Keratinocyte (primary cell): ENCODE measurements at regions not wholly inside any gene's neighbourhood (a gene's known extent, or its start where the extent isn't known, plus 50 kb on each side); places are given as distances from the start of the nearest gene placed in this dataset.

ENCODE experiments used
- CTCF ChIP-seq, 3 experiments: IDR thresholded peaks in 1 of 3; conservative IDR thresholded peaks in 1 of 3; optimal IDR thresholded peaks in 1 of 3; 2 replicates in 2 of 3; 3 replicates in 1 of 3; pipeline versions ENCODE3 to v1.5.1; 2011; ENCODE audit warnings: low read length in 3 of 3, mild to moderate bottlenecking in 3 of 3, moderate library complexity in 2 of 3, control low read depth in 1 of 3, inconsistent platforms in 1 of 3; ENCODE audit not compliant: insufficient read depth in 2 of 3; ENCODE audit errors: extremely low read depth in 1 of 3
- EZH2 ChIP-seq: IDR thresholded peaks from one replicate; pipeline ENCODE4 v1.6.1; 2012; ENCODE audit warnings: inconsistent platforms, mild to moderate bottlenecking, low read length, moderate library complexity

DNA sequence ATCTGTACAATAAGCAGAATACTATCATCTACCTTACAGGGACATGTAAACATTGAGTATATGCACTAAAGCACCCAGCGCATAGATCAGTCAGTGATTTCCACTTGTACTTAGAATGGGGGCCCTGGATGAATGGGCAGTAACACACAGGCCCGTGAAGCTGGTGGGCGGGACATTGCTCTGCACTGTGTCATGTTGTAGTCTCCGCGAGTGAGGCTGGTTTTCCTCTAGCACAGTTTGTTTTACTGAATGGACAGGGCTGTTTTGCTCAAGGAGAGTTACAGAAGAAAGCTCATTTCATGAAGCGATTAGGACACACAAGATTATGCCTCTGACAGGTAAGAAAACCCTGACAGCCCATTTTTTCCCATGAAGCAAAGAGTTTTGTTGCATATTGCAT lies 86.4 kb upstream of the SOX21 start:
- TF ChIP-seq CTCF (optimal IDR thresholded peaks at IDR 0.05 in 1 of 3, IDR thresholded peaks at IDR 0.05 in 1 of 3, conservative IDR thresholded peaks at IDR 0.05 in 1 of 3; ENCODE audit: extremely low read depth in 1 of 3, insufficient read depth in 2 of 3, low read length in 3 of 3) = no peak
- no peak for TF ChIP-seq EZH2
